ENCODE measurements at regions not wholly inside any gene's neighbourhood (a gene's known extent, or its start where the extent isn't known, plus 50 kb on each side); places are given as distances from the start of the nearest gene placed in this dataset.

DNA sequence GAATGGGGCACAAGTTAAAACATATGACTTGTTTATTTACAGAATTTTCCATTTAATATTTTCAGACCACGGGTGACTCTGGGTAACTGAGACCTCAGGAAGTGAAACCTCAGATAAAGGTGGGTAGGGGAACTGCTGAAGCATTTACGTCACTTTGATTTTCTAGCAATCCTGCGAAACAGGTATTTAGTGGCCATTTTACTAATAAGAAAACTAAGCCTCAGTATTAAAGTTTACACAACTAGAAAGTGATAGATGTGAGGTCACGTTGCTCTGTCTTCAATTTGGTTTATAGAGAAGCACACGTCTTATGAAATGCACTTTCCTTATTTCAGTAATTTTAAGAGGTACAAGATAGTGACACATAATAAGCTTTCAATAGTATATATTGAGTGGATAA lies 402.8 kb downstream of the FGF9 start:
- TF ChIP-seq POLR2A (IDR thresholded peaks at IDR 0.05; ENCODE audit: control extremely low read depth in 1 of 2, low read depth in 2 of 2, low read length in 2 of 2) (no peak), GABPA (IDR thresholded peaks at IDR 0.05; ENCODE audit: borderline replicate concordance, insufficient read depth, low read length) (no peak)
